DMS153 (cell line): ENCODE measurements at regions not wholly inside any gene's neighbourhood (a gene's known extent, or its start where the extent isn't known, plus 50 kb on each side); places are given as distances from the start of the nearest gene placed in this dataset.

Experiments
- DNase-seq: peaks from one replicate; lab custom pipeline; 2025; lab: John Stamatoyannopoulos, UW

DNA sequence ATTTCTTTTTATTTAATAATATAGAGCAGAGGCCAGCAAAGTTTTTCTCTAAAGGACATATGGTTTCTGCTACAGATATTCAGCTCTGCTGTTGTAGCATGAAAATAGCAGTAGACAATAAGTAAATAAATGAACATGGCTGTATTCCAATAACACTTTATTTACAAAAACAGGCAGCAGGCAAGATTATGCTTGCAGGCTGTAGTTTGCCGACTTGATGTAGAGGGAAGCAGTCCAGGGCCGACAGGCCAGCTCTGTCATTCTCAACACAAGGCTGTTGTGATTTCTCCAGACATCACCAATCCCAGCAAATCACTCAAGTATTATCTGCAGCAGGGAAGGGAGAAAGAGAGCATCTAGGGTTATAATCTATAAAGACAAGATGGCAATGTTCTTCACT is 1062.5 kb upstream of the PCDH9 start:
- no peak for DNase-seq

DNA sequence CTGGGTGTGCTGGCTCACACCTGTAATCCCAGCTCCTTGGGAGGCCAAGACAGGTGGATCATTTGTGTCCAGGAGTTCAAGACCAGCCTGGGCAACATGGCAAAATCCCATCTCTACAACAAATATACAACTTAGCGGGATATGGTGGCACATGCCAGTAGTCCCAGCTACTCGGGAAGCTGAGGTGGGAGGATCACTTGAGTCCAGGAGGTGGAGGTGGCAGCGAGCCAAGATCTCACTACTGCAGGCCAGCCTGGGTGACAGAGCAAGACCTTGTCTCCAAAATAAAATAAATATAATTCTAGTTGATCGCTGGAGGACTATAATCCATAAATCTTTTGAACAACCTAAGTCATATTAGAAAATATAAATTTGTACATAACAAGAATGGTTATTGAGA is 1061.5 kb upstream of the PCDH9 start:
- no peak for DNase-seq

DNA sequence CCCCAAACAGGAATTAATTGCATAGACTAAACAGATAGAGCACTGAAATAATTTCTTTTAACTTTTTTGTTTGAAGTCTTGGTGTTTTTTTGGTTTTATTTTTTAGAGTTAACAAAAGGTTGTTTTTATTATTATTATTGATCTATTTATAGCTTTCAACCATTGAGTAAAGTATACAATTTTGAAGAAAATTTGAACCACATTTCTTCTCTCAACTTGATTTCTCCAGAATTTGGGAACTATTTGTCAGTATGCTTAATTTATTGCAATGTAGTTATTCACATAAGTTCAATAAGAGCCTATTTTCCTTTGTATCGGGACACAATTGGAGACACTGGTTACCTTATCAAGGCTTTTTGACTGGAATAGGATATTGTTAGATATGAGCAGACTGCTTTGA is 1045.6 kb upstream of the PCDH9 start:
- DNase-seq: no peak

DNA sequence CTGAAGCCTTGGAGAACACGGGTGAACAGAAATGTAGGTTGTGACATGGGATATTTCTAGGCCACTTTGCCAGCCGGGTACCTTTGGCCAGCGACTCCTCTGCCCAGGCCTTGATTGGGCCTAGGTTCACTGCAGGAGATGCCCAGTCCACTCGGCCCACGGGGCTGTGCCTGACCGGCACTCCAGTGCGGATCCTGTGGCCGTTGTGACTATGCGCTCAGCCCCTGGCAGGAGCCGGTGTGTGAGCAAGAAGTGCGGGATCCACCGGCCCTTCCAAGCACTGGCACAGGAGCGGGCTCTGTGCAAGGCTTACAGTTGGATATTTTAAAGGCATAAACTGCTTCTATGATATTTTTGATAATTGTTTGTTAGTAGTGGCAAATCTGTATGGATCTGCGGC is 1042.5 kb upstream of the PCDH9 start:
- no peak for DNase-seq

DNA sequence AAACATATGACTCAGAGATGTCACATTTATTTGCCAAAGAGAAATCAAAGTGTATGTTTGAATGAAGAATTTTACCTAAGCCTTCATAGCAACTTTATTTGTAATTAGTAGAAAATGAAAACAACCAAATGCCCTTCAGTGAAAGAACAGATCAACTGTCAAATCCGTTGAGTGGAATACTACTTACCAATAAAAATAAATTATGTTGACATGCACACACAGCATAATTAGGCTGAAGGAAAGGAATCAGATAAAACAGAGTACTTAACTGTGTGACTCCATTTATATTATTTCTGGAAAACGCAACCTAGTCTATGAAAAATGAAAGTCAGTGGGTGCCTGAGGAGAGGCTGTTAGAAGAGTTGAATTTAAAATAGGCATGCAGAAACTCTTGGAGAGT is 1034.6 kb upstream of the PCDH9 start:
- DNase-seq: no peak

DNA sequence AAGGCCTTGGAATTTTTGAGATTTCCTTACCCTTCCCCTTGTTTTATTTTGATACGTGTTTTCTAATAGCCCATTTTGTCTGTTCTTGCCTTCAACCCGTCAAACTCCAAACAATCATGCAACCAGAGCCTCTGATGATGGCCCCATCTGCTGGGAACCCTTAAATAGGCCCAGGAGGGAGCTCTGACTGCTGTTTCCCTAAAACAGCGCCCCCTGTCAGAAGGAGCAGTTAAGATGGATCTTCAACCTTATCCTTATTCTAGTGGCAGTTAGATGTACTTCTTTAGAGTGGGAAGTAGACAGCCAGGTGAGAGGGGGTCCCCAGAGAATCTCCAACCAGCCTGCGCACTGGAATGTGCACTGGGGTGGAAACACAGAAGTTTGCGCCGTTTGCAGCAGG is 1031.0 kb upstream of the PCDH9 start:
- no peak for DNase-seq

DNA sequence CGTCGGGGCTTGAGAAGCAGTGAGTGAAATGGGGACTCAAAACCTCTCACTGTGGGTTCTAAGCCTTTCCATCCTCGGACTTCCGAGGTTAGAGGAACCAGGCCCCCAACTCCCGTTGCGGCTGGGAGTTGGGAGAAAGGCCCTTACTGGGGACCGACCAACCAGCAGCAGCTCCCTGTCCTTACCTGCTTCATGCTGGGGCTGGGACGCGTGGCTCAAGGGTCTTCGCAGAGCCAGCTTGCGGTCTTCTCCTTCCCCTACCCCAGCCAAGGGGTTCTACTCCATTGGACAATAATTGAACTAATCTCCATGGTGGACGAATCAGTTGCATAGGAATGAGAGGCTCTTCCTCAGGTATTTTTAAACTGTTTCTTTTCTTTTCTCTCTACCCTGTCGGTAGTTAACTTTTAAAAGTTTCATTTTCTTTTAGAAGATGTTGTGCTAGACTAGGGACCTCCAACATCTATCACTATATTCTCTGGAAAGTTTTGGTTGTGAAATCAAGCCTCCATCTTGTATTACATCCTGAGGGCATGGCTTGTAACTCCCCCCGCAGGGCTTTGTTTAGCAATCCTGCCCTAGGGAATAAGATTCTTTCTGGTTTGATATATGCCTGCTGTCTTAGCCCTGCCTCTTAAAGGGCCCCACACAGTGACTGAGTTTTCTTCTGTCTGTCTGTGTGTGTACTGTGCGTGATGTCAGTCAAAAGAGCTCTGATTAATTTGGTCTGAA is 1027.1 kb upstream of the PCDH9 start:
- no peak for DNase-seq

DNA sequence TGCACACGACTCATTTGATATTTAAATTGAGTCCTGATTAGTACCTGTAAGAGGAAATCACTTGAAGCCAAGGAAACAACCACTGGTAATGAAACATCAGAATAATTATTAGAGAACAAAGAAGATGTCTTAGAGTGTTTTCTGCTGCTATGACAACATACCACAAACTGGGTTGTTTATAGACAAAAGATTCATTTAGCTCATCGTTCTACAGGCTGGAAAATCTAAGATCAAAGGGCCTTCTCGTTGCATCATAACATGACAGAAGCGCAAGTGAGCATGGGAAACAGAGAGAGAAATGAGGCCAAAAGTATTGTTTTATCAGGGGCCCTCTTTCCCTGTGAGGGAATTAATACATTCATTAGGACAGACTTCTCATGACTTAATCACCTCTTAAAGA is 1024.0 kb upstream of the PCDH9 start:
- DNase-seq: no peak

DNA sequence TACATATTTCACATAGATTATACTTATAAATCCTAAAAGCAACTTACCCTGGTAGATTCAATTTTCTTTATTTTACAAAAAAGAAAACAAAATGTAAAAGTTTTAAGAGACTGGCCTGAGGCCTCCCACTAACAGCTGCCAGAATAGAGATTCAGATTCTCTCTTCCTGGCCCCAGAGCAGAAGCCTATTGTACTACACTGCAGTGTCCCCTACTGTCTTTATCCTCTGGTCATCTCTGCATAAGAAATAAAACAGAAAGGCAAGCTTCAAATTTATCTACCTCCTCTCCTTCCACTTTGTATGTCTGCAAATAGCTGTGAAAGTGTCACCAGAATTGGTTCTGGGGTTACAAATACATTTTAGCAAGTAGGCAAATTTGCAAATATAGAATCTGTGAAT is 1004.1 kb upstream of the PCDH9 start:
- DNase-seq: no peak

DNA sequence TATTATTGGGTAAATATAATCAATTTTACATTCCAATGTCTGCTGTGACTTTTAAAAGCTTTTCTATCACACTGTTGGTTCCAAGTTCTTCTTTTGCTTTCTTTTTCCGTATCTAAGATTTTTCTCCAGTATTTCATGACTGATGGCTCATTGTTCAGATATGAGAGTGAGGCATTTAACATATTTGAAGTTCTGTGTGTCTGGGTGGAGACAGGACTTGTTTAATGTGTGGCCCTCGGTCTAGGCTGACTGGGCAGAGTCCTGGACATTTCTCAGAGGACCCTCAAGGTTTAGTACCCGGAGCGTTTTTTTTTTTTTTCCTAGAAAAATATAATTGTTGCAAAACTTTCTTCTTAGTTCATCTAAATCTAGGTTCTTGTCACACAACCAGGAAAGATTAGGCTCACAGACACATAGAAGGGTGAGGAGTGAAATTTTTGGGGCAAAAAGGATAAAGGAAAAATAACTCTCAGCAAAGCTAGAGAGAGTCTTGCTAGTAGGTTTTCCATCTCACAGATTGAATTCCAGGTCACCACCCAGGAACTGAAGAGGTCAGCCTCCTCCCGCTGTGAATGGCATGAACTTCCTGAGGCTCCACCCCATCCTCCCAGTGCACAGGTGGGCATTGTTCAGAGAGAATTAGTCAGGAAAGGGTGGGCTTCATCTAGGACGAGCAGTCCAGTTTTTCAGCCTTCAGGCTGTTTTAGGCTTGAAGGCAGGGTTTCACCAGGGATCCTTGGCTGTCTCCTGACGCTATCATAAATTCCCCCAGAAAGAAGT is 1002.4 kb upstream of the PCDH9 start:
- no peak for DNase-seq

DNA sequence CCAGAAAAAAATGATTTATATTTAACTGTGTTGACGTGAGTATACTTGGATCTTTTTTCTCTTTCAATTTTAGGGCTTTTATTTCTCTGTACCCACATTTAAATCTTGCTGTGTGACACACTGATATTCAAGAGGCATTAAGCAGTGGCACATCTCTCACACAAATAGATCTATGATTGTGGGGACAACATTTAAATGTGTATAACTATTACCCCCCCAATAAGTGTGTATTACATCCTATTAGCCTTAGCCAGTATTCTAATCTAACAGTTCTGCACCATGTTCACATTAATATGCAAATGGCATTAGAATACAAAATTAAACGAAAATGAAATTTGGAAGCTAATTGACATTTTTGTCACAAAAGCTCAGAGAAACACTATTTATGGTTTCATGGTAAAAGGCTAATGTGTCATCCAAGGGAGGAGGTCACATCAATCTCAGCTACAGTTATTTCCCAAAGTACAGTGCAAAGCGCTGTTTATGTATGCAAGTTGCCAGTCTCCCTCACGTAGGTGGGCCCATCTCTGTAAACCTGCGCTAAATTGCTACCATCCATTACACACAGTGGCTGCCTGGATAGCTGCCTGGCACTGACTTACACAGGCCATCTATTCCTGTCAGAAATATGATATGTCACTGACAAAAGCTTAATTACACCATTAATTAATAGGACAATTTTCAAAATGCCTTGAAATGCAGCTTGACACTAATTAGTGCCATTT is 984.7 kb upstream of the PCDH9 start:
- DNase-seq: no peak

DNA sequence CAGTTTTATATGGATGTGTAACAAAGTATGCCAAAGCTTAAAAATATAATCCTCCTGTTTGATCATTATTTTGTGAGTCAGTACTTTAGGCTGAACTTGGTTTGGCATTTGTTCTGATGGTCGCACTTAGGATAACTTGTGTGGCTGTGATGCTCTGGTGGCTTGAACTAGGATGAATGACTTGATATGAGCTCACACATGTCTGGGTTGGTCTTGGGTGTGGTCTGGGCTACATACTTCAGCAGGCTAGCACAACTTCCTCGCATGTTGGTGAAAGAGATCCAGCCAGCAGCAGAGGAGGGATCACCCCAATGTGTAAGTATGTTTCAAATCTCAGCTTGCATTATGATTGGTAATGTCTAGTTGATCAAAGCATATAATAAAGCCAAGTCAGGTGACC is 969.1 kb upstream of the PCDH9 start:
- no peak for DNase-seq

DNA sequence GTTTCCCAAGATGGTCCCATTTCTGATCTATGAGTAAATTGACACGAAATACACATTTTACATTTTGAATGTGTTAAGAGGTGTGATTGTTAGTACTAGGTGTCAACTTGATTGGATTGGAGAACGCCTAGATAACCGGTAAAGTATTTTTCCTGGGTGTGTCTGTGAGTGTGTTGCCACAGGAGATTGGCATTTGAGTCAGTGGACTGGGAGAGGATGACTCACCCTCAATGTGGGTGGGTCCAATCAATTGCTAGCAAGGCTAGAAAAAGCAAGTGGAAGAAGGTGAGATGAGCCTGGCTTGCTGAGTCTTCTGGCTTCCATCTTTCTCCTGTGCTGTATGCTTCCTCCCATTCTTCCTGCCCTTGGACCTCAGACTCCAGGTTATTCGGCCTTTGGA is 960.7 kb upstream of the PCDH9 start:
- no peak for DNase-seq

DNA sequence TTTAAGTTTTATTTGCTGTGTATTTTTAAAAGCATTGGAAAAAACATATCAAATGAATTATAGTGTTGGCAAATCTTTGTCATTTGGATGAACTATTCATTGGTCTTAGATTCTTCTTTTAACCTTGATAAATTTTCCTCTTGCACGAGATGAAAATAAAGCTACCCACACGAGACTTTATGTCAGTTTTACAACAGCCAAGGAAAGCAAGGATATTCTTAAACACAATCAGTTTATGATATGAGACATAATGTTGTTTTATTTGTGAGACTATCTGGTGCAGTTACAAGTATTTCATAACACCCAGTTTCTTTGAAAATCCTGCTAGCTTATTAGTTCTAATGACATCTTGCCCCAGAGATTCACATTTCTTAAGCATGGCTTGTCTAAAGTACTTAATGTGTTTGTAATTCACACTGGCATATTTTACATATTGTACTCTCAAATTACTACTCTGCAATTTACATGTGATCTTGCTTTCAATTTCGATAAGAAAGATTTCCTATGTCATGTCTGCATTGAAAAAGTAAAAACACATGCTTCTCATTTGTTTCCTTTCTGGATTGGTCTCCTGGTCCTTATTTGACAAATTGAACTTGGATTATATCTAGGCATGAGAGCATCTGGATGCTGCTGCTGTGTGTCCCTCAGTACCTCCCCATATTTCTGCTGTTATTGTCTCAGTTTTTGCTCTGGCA is 955.5 kb upstream of the PCDH9 start:
- DNase-seq: no peak

DNA sequence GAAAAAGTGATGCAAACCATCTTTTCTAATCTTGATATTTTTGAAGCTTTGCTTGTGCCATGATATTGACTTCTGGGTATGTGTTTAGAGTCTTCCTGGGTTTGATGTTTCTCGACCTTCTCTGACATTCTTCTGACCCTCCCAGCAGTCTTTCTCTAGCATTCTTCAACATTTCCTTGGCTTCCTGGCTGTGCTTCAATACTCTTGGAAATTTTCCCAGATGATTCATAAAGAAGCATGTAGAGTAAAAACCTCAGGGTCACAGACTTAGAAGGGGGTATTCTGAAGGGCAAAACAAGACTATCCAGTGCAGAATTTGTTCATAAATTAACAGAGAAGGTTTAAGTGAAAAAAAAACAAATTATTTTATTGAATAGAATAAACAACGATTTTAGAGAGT is 946.3 kb upstream of the PCDH9 start:
- no peak for DNase-seq

DNA sequence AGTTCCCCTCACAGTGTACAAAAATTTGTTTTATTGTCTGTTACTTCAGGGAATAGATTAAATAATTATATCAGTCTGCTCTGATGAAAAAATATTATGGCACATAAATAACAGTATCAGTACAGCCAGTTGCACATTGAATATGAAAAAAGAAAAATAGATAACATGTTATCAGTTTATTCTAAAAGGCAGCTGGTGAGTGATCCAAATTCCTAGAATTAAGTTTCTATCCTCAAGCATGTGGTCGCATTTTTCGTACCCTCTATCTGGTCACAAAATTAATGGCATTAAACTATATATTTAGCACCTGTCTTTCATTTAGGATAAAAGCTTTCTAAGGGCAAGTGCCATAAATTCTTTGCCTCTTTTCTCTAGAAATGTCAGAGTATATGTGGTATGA is 944.8 kb upstream of the PCDH9 start:
- DNase-seq: no peak

DNA sequence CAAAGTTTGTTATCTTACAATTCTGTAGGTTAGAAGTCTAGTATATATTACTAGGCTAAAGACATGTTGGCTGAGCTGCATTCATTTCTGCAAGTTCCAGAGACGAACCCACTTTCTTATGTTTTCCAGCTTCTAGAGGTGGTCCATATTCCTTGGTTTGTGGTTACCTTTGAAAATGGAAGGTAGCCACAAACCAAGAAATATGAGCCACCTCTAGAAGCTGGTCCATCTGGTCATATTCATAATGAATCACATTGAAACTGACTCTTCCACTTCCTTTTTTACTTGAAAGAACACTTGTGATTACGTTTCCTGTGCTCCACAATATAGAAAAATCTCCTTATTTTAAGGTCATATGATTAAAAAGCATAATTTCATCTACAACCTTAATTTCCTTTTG is 943.0 kb upstream of the PCDH9 start:
- DNase-seq: no peak

DNA sequence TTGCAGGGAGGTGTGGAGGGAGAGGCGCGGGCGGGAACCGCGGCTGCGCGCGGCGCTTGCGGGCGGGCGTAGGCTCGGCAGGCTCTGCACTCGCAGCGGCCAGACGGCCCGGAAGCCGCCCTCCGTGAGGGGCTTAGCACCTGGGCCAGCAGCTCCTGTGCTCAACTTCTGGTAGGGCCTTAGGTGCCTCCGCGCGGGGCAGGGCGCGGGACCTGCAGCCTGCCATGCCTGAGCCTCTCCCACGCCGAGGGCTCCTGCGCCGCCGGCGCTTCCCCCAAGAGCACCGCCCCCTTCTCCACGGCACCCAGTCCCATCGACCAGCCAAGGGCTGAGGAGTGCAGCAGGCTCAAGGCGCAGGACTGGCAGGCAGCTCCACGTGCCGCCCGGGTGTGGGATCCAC is 940.8 kb upstream of the PCDH9 start:
- no peak for DNase-seq

DNA sequence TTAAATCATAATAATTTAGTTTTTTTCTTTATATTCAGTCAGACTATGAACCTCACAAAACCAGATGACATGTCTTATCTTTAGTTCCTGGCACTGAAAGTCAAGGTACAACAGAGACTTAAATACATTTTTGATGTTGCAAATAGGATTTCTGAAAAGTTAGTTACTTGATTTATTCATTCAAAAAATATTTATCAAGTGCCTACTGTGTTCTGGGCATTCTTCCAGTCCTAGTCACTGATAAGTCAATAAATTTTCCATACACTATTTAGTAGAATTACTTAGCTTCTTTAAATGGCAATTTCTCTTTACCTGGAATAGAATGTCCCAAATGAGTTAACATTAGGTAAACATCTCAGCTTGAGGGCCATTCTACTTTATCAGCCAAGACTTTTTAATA is 938.3 kb upstream of the PCDH9 start:
- no peak for DNase-seq

DNA sequence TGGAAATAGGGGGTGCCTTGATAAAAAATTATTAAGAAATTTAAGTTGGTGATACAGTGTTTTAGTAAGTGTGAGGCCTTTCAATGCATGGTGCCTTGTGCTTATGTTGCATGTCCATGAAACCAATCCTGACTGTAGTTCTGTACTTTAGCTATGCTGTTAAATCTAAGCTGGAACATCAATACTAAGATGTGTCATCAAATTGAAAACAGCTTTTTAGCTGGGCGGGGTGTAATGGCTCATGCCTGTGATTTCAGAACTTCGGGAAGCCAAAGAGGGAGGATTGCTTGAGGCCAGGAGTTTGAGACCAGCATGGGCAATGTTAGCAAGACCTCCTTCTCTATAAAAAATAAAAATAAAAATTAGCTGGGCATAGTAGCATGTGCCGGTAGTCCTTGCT is 930.3 kb upstream of the PCDH9 start:
- no peak for DNase-seq

DNA sequence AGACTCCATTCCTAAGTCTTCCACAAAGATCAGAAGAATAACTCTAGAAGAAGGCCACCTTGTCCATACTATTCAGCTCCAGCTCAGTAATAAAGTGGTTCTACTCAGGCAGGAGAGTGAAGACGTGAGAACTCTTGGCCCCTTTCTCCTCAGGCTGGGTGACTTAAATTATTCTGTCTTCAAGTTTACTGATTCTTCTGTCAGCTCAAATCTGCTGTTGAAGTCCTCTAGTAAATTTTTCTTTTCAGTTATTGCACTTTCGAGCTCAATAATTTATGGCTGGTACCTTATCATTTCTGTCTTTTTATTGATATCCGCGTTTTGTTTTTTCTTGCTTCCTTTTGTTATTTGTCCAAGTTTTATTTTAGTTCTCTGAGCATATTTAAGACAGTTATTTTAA is 922.3 kb upstream of the PCDH9 start:
- DNase-seq: no peak

DNA sequence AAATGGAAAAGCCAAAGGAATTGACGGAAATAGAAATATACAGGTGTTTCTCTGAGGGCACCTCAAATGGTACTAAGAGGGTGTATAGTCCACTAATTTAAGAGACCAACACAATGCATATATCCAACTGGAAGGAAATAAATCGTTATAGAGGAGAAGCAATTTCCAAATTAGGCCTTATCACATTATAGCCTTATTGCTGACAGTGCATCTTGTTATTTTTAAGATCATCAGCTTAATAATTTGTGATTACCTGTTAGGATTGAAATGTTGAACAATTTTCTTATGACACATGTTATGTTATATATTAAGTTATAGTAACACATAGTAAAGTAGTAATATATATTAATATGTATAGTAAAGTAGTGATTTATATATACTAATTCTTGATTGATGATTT is 915.7 kb upstream of the PCDH9 start:
- no peak for DNase-seq
